ENCODE measurements at regions not wholly inside any gene's neighbourhood (a gene's known extent, or its start where the extent isn't known, plus 50 kb on each side); places are given as distances from the start of the nearest gene placed in this dataset.

- Histone ChIP-seq H3K27me3 (ENCODE audit: low read depth) (no peaks in the 10 kb centered on the region), H3K36me3 (no peaks in the 10 kb centered on the region), H3K9me3 (replicated peaks) (peaks cover 14% of the 10 kb centered on the region), H3K27ac (replicated peaks) (no peak overlapping the region), H3K4me3 (no peak overlapping the region), H3K4me1 (no peaks in the 10 kb centered on the region)
- DNase-seq = no peak
- TF ChIP-seq, protein P1, sequence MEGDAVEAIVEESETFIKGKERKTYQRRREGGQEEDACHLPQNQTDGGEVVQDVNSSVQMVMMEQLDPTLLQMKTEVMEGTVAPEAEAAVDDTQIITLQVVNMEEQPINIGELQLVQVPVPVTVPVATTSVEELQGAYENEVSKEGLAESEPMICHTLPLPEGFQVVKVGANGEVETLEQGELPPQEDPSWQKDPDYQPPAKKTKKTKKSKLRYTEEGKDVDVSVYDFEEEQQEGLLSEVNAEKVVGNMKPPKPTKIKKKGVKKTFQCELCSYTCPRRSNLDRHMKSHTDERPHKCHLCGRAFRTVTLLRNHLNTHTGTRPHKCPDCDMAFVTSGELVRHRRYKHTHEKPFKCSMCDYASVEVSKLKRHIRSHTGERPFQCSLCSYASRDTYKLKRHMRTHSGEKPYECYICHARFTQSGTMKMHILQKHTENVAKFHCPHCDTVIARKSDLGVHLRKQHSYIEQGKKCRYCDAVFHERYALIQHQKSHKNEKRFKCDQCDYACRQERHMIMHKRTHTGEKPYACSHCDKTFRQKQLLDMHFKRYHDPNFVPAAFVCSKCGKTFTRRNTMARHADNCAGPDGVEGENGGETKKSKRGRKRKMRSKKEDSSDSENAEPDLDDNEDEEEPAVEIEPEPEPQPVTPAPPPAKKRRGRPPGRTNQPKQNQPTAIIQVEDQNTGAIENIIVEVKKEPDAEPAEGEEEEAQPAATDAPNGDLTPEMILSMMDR (IDR thresholded peaks at IDR 0.05; ENCODE audit: borderline replicate concordance) = no peak
- intact Hi-C loops (cut with micrococcal nuclease) = no loop called here
Observed at GRCh38 chr2:81282151-81282769, 977.7 kb upstream of the LRRTM1 start.

GRCh38 chr2:81276595-81276994 lies 972.0 kb upstream of the LRRTM1 start:
- DNase-seq = no peak
- intact Hi-C loops (cut with micrococcal nuclease) = no loop called here
- no peaks in the 10 kb centered on the region for H3K27me3 ChIP-seq (ENCODE audit: low read depth)
- H3K36me3 ChIP-seq = no peaks in the 10 kb centered on the region
- no peak overlapping the region for H3K4me3 ChIP-seq
- TF ChIP-seq, protein P1 (IDR thresholded peaks at IDR 0.05; ENCODE audit: borderline replicate concordance) = no peak
- peaks cover 23% of the 10 kb centered on the region for H3K9me3 ChIP-seq (replicated peaks)
- no peak overlapping the region for H3K27ac ChIP-seq (replicated peaks)
- no peaks in the 10 kb centered on the region for H3K4me1 ChIP-seq

- Histone ChIP-seq H3K27me3 (ENCODE audit: low read depth) (no peaks in the 10 kb centered on the region), H3K27ac (replicated peaks) (no peak overlapping the region), H3K4me3 (no peak overlapping the region), H3K4me1 (no peaks in the 10 kb centered on the region), H3K36me3 (no peaks in the 10 kb centered on the region), H3K9me3 (replicated peaks) (peaks cover 43% of the 10 kb centered on the region)
- intact Hi-C loops (cut with micrococcal nuclease) = no loop called here
- no peak for DNase-seq
- TF ChIP-seq, protein P1 (IDR thresholded peaks at IDR 0.05; ENCODE audit: borderline replicate concordance) = no peak
Observed at GRCh38 chr2:81266106-81266505, 961.6 kb upstream of the LRRTM1 start.

GRCh38 chr2:81263989-81264388 lies 959.4 kb upstream of the LRRTM1 start:
- peaks cover 22% of the 10 kb centered on the region for H3K9me3 ChIP-seq (replicated peaks)
- no peaks in the 10 kb centered on the region for H3K36me3 ChIP-seq
- H3K27me3 ChIP-seq (ENCODE audit: low read depth) = no peaks in the 10 kb centered on the region
- H3K27ac ChIP-seq (replicated peaks) = no peak overlapping the region
- H3K4me1 ChIP-seq = no peaks in the 10 kb centered on the region
- H3K4me3 ChIP-seq = no peak overlapping the region
- intact Hi-C loops (cut with micrococcal nuclease) = no loop called here
- TF ChIP-seq, protein P1 (IDR thresholded peaks at IDR 0.05; ENCODE audit: borderline replicate concordance) = no peak
- DNase-seq = no peak

- intact Hi-C loops (cut with micrococcal nuclease) = no loop called here
- TF ChIP-seq, protein P1 (IDR thresholded peaks at IDR 0.05; ENCODE audit: borderline replicate concordance) = no peak
- no peaks in the 10 kb centered on the region for H3K36me3 ChIP-seq
- no peak for DNase-seq
- no peaks in the 10 kb centered on the region for H3K9me3 ChIP-seq (replicated peaks)
- H3K27me3 ChIP-seq (ENCODE audit: low read depth) = no peaks in the 10 kb centered on the region
- H3K27ac ChIP-seq (replicated peaks) = no peak overlapping the region
- H3K4me3 ChIP-seq = no peak overlapping the region
- H3K4me1 ChIP-seq = no peaks in the 10 kb centered on the region
Observed at GRCh38 chr2:81260320-81260719, 955.8 kb upstream of the LRRTM1 start.

All from left ventricle myocardium inferior (tissue), 1 donor.